ENCODE measurements at regions not wholly inside any gene's neighbourhood (a gene's known extent, or its start where the extent isn't known, plus 50 kb on each side); places are given as distances from the start of the nearest gene placed in this dataset.
"Not testable (repeated sequence)": the region's sequence is repeated elsewhere in the genome, so short reads cannot be mapped to it uniquely, and the experiment has no call there.

- DNase-seq: no peak
Observed at GRCh38 chr14:86943391-86944365, 1049.3 kb downstream of the GALC start.

- no peak for DNase-seq
Observed at GRCh38 chr14:86942936-86943335, 1050.0 kb downstream of the GALC start.

GRCh38 chr14:86940106-86940505 is 1052.9 kb downstream of the GALC start:
- no peak for DNase-seq

GRCh38 chr14:86938320-86938719 is 1054.7 kb downstream of the GALC start:
- DNase-seq: no peak

- no peak for DNase-seq
Observed at GRCh38 chr14:86936556-86936955, 1056.4 kb downstream of the GALC start.

- DNase-seq: no peak
Observed at GRCh38 chr14:86935241-86935885, 1057.6 kb downstream of the GALC start.

GRCh38 chr14:86933958-86934595 is 1058.9 kb downstream of the GALC start:
- DNase-seq: no peak

GRCh38 chr14:86933460-86933859 is 1059.5 kb downstream of the GALC start:
- DNase-seq: no peak

- no peak for DNase-seq
Observed at GRCh38 chr14:86915406-86915805, 1077.6 kb downstream of the GALC start.

GRCh38 chr14:86912709-86913108 is 1080.3 kb downstream of the GALC start:
- DNase-seq: no peak

- no peak for DNase-seq
Observed at GRCh38 chr14:86911486-86911885, 1081.5 kb downstream of the GALC start.

- DNase-seq: not testable (repeated sequence)
Observed at GRCh38 chr14:86905386-86905926, 1087.5 kb downstream of the GALC start.

- DNase-seq: no peak
Observed at GRCh38 chr14:86902176-86902950, 1090.6 kb downstream of the GALC start.

GRCh38 chr14:86897704-86898513 is 1095.1 kb downstream of the GALC start:
- no peak for DNase-seq

- no peak for DNase-seq
Observed at GRCh38 chr14:86897224-86897623, 1095.8 kb downstream of the GALC start.

- DNase-seq: no peak
Observed at GRCh38 chr14:86896701-86897100, 1096.3 kb downstream of the GALC start.

GRCh38 chr14:86892152-86892956 is 1100.6 kb downstream of the GALC start:
- no peak for DNase-seq

- DNase-seq: no peak
Observed at GRCh38 chr14:86885280-86885679, 1107.7 kb downstream of the GALC start.

GRCh38 chr14:86884498-86884897 is 1108.5 kb downstream of the GALC start:
- no peak for DNase-seq

- no peak for DNase-seq
Observed at GRCh38 chr14:86882818-86883217, 1110.2 kb downstream of the GALC start.

GRCh38 chr14:86865934-86866333 is 1127.0 kb downstream of the GALC start:
- DNase-seq: no peak
